SK-N-DZ (cell line): ENCODE measurements at regions not wholly inside any gene's neighbourhood (a gene's known extent, or its start where the extent isn't known, plus 50 kb on each side); places are given as distances from the start of the nearest gene placed in this dataset.
A peak's percentile ranks its signal among the peaks of the same experiment; 100 is the strongest.

Experiments
- DNase-seq: peaks from one replicate; pipeline ENCODE4 v3.0.0-alpha.2; 2015; ENCODE audit warnings: low spot score

GRCh38 chr1:213864091-213864490 lies 123.7 kb upstream of the PROX1 start:
- no peak for DNase-seq

DNA sequence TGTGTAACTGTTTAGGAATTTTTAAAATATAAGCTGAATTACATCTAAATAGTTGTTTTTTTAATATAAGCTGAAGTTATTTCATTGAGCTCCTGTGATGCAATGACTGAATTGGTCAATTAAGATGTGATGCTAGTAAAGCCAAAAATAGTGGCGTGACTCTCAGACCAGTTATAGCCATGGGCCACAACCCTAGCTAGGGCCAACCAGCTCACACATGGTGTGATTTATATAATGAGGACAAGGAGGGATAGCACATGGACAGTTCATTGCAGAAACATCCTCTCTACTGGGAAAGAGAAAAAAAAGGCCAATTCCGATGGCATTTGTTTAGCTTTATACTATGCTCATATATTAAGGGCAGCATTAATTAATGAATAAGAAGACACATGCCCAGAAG lies 119.3 kb upstream of the PROX1 start:
- DNase-seq: no peak

DNA sequence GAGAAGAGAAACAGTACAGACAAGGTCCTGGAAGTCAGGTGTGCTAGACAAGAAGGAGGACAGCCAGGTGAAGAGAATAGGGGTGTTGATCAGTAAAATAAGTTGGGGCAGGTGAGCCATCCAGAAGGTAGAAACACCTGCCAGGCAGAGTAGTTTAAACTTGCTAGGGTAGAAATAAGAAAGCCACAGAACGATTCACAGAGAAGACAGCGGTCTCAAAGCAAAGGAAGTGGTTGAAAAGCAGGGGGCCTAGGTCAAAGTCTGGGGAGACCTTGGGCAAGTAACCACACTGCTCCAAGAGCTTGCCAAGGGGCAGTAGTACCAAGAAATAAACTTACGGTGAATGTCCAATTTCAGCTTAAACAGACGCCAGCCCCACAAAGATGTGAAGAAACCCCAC lies 116.6 kb upstream of the PROX1 start:
- DNase-seq: no peak

GRCh38 chr1:213874789-213875188 lies 113.0 kb upstream of the PROX1 start:
- no peak for DNase-seq

- no peak for DNase-seq
These were observed 111.2 kb upstream of the PROX1 start for GRCh38 chr1:213876531-213876930.

DNA sequence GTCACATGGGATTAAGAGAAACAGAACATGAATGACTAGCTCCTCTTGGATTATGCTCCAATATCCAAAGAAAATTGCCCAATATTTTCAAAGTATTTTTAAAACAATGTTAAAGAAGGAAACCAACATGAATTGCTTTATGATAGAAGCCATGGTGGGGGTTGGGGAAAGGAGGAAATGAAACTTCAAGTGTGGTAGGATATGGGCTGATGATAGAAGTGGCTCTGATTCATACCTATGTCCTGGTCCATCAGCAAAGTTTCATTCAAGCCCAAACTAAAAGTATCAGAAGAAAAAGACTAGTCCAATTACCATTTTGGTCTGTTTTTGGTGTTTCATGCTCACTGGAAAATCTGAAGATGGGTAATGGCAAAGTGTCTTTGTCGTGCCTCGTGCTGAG lies 104.2 kb upstream of the PROX1 start:
- no peak for DNase-seq

DNA sequence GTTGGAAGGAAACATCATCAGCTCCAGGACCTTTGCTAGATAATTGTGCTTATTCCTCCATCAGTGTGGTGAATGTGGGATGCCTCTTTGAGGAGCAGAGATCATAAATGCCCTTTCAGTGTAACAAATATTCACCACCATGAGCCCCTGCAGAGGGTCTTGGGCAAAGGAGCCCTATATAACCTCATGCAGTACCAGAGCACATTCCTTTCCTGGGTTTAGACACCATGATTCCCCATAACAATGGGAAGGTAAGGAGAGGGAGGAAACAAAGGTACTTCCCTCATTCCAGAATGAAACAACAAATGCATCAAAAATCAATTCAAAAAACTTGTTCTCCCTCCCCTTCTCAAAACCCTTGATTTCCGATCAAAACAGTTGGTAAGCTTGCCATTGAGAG lies 103.4 kb upstream of the PROX1 start:
- no peak for DNase-seq

DNA sequence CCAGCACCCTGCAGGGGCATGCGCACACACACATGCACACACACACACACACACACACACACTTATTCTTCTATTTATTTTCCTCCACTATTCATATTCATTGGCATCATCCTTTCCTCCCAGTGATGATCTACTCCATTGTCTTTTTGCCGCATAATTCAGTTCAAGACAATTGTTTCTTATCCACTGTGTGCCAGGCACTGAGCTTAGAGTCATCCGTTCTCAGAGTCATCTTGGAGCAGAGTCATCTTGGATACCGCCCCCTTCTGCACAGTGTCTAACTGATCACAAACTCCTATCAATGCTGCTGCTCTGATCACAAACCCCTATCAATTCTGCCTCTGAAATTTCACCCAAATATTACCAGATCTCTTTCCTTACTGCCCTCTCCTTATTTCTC lies 102.8 kb upstream of the PROX1 start:
- no peak for DNase-seq

GRCh38 chr1:213887842-213888241 lies 99.9 kb upstream of the PROX1 start:
- peak; percentile 62 for DNase-seq

DNA sequence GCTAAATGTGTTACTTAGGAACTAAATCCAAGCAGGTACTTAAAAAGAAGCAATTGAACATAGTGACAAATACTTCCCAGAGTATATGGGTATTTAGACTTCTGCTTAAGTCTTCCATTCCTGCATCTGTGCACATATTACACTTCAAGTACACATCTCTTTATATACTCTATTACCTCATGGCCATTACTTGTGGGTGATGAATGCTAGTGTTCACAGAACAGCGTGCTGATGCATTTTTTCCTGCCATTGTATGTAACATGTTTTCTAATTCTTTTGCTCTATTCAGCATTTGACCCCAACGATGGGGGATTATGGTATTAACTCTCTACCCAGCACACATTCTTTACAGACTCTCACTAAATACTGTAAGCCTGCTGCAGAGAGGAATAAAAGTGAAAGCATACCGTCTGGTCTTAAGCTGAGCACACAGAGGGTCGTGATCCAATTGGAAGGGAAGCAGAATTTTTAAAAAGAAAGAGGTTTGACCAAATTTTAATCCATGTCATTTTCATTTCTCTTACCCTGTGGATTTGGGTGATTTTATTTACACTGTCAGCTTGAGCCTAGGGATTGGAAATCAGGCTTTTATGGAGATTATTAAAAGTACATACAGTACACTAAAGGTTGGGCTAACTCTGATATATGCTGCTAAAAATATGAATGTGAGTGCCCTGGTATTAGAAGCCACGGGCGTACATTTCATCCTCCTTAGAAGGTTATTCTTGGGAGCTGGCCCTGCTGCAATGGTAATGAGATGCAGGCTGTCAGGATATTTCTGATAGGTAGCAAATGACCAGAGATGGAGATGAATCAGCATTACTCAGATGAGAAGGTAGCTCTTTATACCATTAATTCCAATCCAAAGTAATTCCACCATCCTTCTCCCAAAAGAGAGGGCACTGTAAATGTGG lies 95.5 kb upstream of the PROX1 start:
- no peak for DNase-seq

- DNase-seq: no peak
These were observed 89.1 kb upstream of the PROX1 start for GRCh38 chr1:213898684-213899083.

GRCh38 chr1:213899413-213899812 lies 88.4 kb upstream of the PROX1 start:
- DNase-seq: no peak

GRCh38 chr1:213905344-213905743 lies 82.4 kb upstream of the PROX1 start:
- DNase-seq: no peak

- DNase-seq: no peak
These were observed 79.3 kb upstream of the PROX1 start for GRCh38 chr1:213908521-213908920.

GRCh38 chr1:213914392-213914791 lies 73.4 kb upstream of the PROX1 start:
- DNase-seq: no peak

- DNase-seq: no peak
These were observed 66.5 kb upstream of the PROX1 start for GRCh38 chr1:213921311-213921710.

- DNase-seq: no peak
These were observed 66.1 kb upstream of the PROX1 start for GRCh38 chr1:213921712-213922111.

- no peak for DNase-seq
These were observed 62.1 kb upstream of the PROX1 start for GRCh38 chr1:213925531-213926182.

DNA sequence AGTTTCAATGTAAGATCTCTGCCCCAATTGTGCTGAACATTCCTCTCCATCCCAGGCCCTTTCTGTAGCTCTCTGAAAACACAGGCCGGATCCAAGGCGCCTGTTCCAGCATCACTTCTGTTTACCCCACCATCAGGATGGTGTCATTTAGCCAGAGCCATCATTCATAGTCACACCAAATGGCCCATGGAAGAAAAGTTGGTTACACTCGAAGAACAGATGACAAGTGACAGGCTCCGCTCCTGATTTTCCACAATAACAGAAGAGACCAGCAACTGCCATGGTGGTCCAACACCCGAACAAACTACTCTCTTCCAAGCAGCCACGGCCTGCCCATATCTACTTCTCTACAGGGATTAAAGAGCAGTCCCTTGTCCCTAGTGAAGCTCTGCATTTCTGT lies 59.9 kb upstream of the PROX1 start:
- no peak for DNase-seq

DNA sequence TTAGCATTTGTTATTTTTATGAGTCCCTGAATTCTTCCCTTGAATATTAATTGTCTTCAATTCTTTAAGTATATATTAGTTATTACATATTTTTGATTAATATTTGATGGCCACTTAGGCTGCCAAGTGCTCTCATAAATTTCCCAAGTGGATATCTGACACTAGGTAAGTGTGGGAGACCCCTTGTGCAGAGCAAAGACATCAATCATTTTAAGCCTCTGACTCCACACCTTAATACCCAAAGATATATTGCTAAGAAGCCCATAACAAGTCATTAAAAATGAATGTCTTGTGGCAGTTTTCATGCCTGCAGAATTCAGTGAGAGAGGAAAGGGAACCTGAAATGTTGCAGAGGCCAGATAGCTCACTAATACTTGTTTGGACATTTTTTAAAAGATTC lies 58.4 kb upstream of the PROX1 start:
- no peak for DNase-seq

DNA sequence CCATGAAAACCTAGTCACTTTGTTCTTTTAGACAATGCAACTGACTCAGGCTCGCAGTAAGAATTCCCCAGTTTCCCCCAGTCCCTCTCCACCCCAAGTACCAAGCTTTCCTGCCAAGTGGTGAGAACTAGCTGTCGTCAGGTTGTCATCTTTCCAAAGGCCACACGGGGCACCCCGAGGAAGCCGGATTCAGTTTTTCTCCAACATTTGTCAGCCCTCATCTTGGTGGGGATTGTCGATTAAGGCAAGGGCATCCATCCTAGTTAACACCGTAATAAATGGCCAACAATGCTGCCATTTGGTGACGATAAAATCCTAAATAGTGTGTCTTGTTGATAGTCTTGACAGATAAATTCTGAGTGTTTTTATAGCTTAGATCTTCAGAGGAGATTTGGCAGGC lies 55.9 kb upstream of the PROX1 start:
- DNase-seq: peak; percentile 8

DNA sequence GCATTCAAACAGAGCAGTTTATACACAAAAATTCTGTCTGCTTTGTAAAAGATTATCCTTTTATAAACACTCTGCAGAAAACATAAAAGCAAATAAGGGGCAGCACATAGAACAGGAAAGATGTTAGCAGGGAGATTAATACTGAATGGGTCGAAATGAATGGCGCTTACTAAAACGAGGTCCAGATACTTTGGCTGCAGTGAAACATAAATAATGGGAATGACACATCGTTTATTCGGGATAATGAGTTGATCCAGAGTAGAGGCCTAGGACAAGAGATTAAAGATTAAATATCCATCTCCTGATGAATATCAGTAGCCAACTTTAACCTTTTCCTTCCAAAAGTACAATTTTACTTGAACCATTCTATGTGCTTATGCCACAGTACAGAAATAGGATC lies 54.4 kb upstream of the PROX1 start:
- DNase-seq: no peak

- no peak for DNase-seq
These were observed 53.1 kb upstream of the PROX1 start for GRCh38 chr1:213934649-213935048.
